ENCODE measurements at regions not wholly inside any gene's neighbourhood (a gene's known extent, or its start where the extent isn't known, plus 50 kb on each side); places are given as distances from the start of the nearest gene placed in this dataset.

DNA sequence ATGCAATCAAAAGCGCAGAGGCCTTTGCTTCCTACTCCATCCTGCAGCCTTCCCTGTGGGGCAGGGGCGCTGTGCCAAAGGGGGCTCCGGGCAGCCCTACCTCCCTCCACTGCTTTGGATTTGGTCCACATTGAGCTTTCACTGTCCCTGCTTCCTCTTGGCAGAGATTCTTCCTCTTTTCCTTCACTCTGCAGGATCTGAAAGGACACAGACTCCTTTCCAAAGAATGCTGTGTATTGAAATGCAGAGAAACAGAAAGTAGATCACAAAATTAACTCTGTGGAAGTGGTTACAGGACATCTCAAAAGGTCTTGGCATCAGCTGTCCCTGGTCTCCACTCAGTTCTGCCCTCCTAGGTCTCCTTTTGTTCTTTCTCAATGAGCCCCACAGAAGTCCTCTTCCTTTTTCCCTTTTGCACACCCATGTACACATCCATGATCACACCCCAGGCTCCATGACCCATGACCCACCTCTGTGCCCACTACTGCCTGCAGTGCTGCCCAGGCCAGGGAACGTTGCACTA lies 64.1 kb downstream of the CCR1 start:
- TF ChIP-seq, protein P1, sequence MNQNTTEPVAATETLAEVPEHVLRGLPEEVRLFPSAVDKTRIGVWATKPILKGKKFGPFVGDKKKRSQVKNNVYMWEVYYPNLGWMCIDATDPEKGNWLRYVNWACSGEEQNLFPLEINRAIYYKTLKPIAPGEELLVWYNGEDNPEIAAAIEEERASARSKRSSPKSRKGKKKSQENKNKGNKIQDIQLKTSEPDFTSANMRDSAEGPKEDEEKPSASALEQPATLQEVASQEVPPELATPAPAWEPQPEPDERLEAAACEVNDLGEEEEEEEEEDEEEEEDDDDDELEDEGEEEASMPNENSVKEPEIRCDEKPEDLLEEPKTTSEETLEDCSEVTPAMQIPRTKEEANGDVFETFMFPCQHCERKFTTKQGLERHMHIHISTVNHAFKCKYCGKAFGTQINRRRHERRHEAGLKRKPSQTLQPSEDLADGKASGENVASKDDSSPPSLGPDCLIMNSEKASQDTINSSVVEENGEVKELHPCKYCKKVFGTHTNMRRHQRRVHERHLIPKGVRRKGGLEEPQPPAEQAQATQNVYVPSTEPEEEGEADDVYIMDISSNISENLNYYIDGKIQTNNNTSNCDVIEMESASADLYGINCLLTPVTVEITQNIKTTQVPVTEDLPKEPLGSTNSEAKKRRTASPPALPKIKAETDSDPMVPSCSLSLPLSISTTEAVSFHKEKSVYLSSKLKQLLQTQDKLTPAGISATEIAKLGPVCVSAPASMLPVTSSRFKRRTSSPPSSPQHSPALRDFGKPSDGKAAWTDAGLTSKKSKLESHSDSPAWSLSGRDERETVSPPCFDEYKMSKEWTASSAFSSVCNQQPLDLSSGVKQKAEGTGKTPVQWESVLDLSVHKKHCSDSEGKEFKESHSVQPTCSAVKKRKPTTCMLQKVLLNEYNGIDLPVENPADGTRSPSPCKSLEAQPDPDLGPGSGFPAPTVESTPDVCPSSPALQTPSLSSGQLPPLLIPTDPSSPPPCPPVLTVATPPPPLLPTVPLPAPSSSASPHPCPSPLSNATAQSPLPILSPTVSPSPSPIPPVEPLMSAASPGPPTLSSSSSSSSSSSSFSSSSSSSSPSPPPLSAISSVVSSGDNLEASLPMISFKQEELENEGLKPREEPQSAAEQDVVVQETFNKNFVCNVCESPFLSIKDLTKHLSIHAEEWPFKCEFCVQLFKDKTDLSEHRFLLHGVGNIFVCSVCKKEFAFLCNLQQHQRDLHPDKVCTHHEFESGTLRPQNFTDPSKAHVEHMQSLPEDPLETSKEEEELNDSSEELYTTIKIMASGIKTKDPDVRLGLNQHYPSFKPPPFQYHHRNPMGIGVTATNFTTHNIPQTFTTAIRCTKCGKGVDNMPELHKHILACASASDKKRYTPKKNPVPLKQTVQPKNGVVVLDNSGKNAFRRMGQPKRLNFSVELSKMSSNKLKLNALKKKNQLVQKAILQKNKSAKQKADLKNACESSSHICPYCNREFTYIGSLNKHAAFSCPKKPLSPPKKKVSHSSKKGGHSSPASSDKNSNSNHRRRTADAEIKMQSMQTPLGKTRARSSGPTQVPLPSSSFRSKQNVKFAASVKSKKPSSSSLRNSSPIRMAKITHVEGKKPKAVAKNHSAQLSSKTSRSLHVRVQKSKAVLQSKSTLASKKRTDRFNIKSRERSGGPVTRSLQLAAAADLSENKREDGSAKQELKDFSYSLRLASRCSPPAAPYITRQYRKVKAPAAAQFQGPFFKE (tag by site-specific recombination; IDR thresholded peaks at IDR 0.05; ENCODE audit: borderline replicate concordance), result no peak
- TF ChIP-seq ZBTB49 (tag by site-specific recombination; IDR thresholded peaks at IDR 0.05; ENCODE audit: low read depth) (no peak), SETDB1 (IDR thresholded peaks at IDR 0.05; ENCODE audit: insufficient read length, low read length) (no peak), KLF1 (tag by site-specific recombination; IDR thresholded peaks at IDR 0.05) (no peak), PATZ1 (tag by site-specific recombination; IDR thresholded peaks at IDR 0.05) (no peak), ZNF280D (tag by site-specific recombination; IDR thresholded peaks at IDR 0.05) (no peak)
- TF ChIP-seq, protein P2, sequence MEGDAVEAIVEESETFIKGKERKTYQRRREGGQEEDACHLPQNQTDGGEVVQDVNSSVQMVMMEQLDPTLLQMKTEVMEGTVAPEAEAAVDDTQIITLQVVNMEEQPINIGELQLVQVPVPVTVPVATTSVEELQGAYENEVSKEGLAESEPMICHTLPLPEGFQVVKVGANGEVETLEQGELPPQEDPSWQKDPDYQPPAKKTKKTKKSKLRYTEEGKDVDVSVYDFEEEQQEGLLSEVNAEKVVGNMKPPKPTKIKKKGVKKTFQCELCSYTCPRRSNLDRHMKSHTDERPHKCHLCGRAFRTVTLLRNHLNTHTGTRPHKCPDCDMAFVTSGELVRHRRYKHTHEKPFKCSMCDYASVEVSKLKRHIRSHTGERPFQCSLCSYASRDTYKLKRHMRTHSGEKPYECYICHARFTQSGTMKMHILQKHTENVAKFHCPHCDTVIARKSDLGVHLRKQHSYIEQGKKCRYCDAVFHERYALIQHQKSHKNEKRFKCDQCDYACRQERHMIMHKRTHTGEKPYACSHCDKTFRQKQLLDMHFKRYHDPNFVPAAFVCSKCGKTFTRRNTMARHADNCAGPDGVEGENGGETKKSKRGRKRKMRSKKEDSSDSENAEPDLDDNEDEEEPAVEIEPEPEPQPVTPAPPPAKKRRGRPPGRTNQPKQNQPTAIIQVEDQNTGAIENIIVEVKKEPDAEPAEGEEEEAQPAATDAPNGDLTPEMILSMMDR (tag by site-specific recombination; IDR thresholded peaks at IDR 0.05), result no peak

Measured in HEK293 (cell line).